ENCODE measurements at regions not wholly inside any gene's neighbourhood (a gene's known extent, or its start where the extent isn't known, plus 50 kb on each side); places are given as distances from the start of the nearest gene placed in this dataset.

- TF ChIP-seq POLR2A (IDR thresholded peaks at IDR 0.05; ENCODE audit: low read length) (no peak), GATA1 (IDR thresholded peaks at IDR 0.05; ENCODE audit: low read depth, low read length) (no peak)
Measured at GRCh38 chr6:19415605-19416326, 421.4 kb upstream of the ID4 start.
